HEK293 (cell line): ENCODE measurements at regions not wholly inside any gene's neighbourhood (a gene's known extent, or its start where the extent isn't known, plus 50 kb on each side); places are given as distances from the start of the nearest gene placed in this dataset.

Experiments used
- PATZ1 ChIP-seq: fragments of 450-650 bp; formaldehyde crosslinking; IDR thresholded peaks from 2 replicates; pipeline ENCODE4 v1.5.1; 2016; ENCODE audit warnings: missing biosample characterization, missing genetic modification characterization
- ZBTB17 ChIP-seq: fragments of 450-650 bp; formaldehyde crosslinking; IDR thresholded peaks from 2 replicates; pipeline ENCODE4 v1.5.1; 2016; ENCODE audit warnings: missing biosample characterization, missing genetic modification characterization
- ZBTB26 ChIP-seq: fragments of 450-650 bp; formaldehyde crosslinking; optimal IDR thresholded peaks from 2 replicates; pipeline ENCODE3; 2016; ENCODE audit warnings: missing biosample characterization, mild to moderate bottlenecking, missing genetic modification characterization
- ZNF174 ChIP-seq: fragments of 450-650 bp; formaldehyde crosslinking; IDR thresholded peaks from 2 replicates; pipeline ENCODE4 v1.5.0; 2017; ENCODE audit warnings: missing biosample characterization, mild to moderate bottlenecking, missing genetic modification characterization
- ZNF274 ChIP-seq, 2 experiments: fragments of 200-500 bp in 1 of 2; fragments of 450-650 bp in 1 of 2; sonication (Bioruptor generic) in 1 of 2; formaldehyde crosslinking in 1 of 2; IDR thresholded peaks; 2 replicates each; pipeline versions ENCODE4 v1.5.1 to v1.6.1; 2014 to 2016; ENCODE audit warnings: borderline replicate concordance in 1 of 2, inconsistent platforms in 1 of 2, low read length in 1 of 2, missing biosample characterization in 1 of 2, missing genetic modification characterization in 1 of 2
- ZNF433 ChIP-seq: fragments of 450-650 bp; formaldehyde crosslinking; IDR thresholded peaks from 2 replicates; pipeline ENCODE4 v1.5.1; 2016; ENCODE audit warnings: missing biosample characterization, missing genetic modification characterization, low read depth
- ZNF558 ChIP-seq: fragments of 450-650 bp; formaldehyde crosslinking; IDR thresholded peaks from 2 replicates; pipeline ENCODE4 v1.5.1; 2016; ENCODE audit warnings: missing biosample characterization, missing genetic modification characterization
- TF ChIP-seq, protein P1 (sequence below): fragments of 450-650 bp; formaldehyde crosslinking; IDR thresholded peaks from 2 replicates; pipeline ENCODE4 v1.5.1; 2017; ENCODE audit warnings: missing biosample characterization, missing genetic modification characterization
- TF ChIP-seq, protein P2 (sequence below): fragments of 450-650 bp; formaldehyde crosslinking; IDR thresholded peaks from 2 replicates; pipeline ENCODE4 v1.5.1; 2016; ENCODE audit warnings: missing biosample characterization, missing genetic modification characterization
- TF ChIP-seq, protein P3 (sequence below): fragments of 450-650 bp; formaldehyde crosslinking; IDR thresholded peaks from 2 replicates; pipeline ENCODE4 v1.5.1; 2016; ENCODE audit warnings: missing biosample characterization, missing genetic modification characterization
- TF ChIP-seq, protein P4 (sequence below): fragments of 450-650 bp; formaldehyde crosslinking; IDR thresholded peaks from 2 replicates; pipeline ENCODE4 v1.5.1; 2017; ENCODE audit warnings: missing biosample characterization, missing genetic modification characterization
- TF ChIP-seq, protein P5 (sequence below): fragments of 450-650 bp; formaldehyde crosslinking; IDR thresholded peaks from 2 replicates; pipeline ENCODE4 v1.5.1; 2016; ENCODE audit warnings: missing biosample characterization, missing genetic modification characterization
- TF ChIP-seq, protein P6 (sequence below): fragments of 450-650 bp; formaldehyde crosslinking; IDR thresholded peaks from 2 replicates; pipeline ENCODE4 v1.5.1; 2017; ENCODE audit warnings: missing biosample characterization, missing genetic modification characterization

- no peak for TF ChIP-seq ZNF174 (tag by site-specific recombination)
- no peak for TF ChIP-seq PATZ1
- TF ChIP-seq, protein P1, sequence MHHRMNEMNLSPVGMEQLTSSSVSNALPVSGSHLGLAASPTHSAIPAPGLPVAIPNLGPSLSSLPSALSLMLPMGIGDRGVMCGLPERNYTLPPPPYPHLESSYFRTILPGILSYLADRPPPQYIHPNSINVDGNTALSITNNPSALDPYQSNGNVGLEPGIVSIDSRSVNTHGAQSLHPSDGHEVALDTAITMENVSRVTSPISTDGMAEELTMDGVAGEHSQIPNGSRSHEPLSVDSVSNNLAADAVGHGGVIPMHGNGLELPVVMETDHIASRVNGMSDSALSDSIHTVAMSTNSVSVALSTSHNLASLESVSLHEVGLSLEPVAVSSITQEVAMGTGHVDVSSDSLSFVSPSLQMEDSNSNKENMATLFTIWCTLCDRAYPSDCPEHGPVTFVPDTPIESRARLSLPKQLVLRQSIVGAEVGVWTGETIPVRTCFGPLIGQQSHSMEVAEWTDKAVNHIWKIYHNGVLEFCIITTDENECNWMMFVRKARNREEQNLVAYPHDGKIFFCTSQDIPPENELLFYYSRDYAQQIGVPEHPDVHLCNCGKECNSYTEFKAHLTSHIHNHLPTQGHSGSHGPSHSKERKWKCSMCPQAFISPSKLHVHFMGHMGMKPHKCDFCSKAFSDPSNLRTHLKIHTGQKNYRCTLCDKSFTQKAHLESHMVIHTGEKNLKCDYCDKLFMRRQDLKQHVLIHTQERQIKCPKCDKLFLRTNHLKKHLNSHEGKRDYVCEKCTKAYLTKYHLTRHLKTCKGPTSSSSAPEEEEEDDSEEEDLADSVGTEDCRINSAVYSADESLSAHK, result no peak
- no peak for TF ChIP-seq ZNF433 (tag by site-specific recombination)
- no peak for TF ChIP-seq ZBTB26 (tag by site-specific recombination)
- TF ChIP-seq, protein P2, sequence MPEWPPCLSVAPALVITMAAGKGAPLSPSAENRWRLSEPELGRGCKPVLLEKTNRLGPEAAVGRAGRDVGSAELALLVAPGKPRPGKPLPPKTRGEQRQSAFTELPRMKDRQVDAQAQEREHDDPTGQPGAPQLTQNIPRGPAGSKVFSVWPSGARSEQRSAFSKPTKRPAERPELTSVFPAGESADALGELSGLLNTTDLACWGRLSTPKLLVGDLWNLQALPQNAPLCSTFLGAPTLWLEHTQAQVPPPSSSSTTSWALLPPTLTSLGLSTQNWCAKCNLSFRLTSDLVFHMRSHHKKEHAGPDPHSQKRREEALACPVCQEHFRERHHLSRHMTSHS, result no peak
- TF ChIP-seq, protein P3, sequence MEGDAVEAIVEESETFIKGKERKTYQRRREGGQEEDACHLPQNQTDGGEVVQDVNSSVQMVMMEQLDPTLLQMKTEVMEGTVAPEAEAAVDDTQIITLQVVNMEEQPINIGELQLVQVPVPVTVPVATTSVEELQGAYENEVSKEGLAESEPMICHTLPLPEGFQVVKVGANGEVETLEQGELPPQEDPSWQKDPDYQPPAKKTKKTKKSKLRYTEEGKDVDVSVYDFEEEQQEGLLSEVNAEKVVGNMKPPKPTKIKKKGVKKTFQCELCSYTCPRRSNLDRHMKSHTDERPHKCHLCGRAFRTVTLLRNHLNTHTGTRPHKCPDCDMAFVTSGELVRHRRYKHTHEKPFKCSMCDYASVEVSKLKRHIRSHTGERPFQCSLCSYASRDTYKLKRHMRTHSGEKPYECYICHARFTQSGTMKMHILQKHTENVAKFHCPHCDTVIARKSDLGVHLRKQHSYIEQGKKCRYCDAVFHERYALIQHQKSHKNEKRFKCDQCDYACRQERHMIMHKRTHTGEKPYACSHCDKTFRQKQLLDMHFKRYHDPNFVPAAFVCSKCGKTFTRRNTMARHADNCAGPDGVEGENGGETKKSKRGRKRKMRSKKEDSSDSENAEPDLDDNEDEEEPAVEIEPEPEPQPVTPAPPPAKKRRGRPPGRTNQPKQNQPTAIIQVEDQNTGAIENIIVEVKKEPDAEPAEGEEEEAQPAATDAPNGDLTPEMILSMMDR (tag by site-specific recombination), result no peak
- TF ChIP-seq, protein P4, sequence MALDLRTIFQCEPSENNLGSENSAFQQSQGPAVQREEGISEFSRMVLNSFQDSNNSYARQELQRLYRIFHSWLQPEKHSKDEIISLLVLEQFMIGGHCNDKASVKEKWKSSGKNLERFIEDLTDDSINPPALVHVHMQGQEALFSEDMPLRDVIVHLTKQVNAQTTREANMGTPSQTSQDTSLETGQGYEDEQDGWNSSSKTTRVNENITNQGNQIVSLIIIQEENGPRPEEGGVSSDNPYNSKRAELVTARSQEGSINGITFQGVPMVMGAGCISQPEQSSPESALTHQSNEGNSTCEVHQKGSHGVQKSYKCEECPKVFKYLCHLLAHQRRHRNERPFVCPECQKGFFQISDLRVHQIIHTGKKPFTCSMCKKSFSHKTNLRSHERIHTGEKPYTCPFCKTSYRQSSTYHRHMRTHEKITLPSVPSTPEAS (tag by site-specific recombination), result no peak
- TF ChIP-seq, protein P5, sequence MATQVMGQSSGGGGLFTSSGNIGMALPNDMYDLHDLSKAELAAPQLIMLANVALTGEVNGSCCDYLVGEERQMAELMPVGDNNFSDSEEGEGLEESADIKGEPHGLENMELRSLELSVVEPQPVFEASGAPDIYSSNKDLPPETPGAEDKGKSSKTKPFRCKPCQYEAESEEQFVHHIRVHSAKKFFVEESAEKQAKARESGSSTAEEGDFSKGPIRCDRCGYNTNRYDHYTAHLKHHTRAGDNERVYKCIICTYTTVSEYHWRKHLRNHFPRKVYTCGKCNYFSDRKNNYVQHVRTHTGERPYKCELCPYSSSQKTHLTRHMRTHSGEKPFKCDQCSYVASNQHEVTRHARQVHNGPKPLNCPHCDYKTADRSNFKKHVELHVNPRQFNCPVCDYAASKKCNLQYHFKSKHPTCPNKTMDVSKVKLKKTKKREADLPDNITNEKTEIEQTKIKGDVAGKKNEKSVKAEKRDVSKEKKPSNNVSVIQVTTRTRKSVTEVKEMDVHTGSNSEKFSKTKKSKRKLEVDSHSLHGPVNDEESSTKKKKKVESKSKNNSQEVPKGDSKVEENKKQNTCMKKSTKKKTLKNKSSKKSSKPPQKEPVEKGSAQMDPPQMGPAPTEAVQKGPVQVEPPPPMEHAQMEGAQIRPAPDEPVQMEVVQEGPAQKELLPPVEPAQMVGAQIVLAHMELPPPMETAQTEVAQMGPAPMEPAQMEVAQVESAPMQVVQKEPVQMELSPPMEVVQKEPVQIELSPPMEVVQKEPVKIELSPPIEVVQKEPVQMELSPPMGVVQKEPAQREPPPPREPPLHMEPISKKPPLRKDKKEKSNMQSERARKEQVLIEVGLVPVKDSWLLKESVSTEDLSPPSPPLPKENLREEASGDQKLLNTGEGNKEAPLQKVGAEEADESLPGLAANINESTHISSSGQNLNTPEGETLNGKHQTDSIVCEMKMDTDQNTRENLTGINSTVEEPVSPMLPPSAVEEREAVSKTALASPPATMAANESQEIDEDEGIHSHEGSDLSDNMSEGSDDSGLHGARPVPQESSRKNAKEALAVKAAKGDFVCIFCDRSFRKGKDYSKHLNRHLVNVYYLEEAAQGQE (tag by site-specific recombination), result no peak
- TF ChIP-seq, protein P6, sequence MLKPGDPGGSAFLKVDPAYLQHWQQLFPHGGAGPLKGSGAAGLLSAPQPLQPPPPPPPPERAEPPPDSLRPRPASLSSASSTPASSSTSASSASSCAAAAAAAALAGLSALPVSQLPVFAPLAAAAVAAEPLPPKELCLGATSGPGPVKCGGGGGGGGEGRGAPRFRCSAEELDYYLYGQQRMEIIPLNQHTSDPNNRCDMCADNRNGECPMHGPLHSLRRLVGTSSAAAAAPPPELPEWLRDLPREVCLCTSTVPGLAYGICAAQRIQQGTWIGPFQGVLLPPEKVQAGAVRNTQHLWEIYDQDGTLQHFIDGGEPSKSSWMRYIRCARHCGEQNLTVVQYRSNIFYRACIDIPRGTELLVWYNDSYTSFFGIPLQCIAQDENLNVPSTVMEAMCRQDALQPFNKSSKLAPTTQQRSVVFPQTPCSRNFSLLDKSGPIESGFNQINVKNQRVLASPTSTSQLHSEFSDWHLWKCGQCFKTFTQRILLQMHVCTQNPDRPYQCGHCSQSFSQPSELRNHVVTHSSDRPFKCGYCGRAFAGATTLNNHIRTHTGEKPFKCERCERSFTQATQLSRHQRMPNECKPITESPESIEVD (tag by site-specific recombination), result no peak
- no peak for TF ChIP-seq ZNF274 (IDR thresholded peaks at IDR 0.05; ENCODE audit: low read length)
- no peak for TF ChIP-seq ZNF274 (tag by site-specific recombination; IDR thresholded peaks at IDR 0.05; ENCODE audit: borderline replicate concordance)
- no peak for TF ChIP-seq ZNF558 (tag by site-specific recombination)
- no peak for TF ChIP-seq ZBTB17 (tag by site-specific recombination)
These were observed 94.9 kb downstream of the ZWINT start for GRCh38 chr10:56266120-56266519.
